NCI-H460 (cell line): ENCODE measurements at regions not wholly inside any gene's neighbourhood (a gene's known extent, or its start where the extent isn't known, plus 50 kb on each side); places are given as distances from the start of the nearest gene placed in this dataset.

ENCODE experiments used
- DNase-seq: peaks from one replicate; pipeline ENCODE4 v3.0.0-alpha.2; 2016; ENCODE audit warnings: low read depth; ENCODE audit errors: extremely low read depth

DNA sequence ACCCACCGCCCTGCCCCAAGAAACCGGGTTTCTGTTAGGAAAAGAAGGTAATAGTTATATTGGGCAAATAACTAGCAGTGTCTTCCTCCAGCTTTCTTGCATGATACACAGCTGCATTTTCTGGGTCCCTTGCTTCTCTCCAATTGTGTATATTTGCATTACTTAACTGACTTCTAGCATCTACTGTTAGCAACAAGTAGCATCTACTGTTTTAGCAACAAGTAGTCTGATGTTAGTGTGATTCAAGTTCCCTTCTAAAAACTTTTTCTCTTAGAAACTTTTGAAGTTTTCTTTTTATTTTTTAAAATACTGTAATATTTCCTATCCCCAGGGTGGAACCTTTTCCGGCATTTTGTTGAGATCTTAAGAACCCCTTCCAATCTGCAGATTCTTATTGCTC is 221.2 kb downstream of the CLIC5 start:
- DNase-seq = no peak

DNA sequence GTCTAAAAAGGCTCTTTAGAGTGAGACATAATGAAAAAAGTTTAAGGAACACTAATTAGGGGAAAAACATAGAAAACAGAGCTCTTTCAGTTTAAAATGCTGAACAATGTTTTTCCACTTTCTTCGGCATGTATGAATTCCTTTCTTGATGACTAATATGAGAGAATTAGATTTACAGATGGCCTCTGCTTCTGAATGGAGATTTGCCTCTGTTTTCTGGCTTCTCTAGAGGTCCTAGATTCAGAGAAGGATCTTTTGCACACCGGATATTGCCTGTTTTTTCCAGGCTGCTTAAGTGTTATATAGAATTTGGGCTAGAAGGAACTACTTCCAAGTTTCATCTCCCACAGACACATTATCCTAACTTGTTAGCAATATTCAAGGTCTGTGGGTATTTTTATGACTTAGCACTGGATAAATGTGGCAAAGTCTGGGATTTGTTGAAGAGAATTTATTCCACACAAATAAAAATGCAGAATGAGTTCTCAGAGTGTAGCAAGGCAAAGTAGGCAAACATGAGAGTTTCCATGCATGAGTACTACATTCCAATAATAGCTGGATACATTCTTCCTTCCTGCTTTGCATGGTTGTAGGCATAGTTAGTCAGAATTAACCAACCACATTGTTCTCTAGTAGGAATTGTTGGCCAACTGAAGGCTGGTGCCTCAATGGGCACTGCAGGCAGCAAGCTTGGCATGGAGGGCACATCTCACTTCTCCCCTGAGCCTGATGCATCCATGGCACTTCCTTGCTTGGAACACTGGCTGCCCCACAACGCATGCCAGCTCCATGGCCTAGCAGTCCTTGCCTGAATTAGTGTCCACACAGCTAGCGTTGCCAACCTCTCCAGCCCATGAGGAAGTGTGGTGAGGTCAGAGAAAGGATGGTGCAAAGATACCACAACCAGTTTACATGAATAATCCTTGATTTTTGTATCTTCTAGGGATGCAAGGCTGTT is 224.2 kb downstream of the CLIC5 start:
- no peak for DNase-seq

DNA sequence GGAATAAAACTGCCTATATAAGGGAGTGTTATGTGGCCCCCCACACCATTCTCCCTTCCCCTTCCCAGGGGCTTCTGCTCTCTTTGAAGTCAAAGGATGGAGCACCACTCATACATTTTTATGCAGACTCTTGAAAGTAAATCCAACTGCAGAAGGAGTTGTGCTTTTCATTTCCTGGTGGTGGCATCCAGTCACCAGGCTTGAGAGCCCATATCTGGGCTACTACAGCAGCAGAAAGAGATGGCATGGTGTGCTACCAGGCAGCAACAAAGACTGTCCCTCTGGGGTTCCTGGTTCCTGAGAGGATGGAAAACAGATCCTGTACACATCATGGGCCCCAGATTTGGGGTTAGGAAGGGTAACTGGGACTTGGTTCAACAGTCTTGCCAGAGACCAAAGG is 226.4 kb downstream of the CLIC5 start:
- no peak for DNase-seq

DNA sequence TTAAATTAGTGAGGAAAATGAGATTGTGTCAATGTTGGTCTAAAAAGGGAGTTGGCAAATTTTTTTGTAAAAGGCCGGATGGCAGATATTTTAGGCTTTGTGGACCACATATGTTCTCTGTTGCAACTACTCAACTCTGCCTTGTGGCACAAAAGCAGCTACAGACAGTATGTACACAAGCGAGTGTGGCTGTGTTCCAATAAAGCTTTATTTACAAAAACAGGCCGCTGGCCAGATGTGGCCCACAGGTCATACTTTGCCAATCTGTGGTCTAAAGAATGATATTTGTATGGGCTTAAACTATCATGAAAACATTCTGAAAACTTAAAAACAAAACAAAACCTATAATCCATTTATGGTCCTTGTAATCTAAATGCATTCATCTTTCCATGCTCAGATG is 228.3 kb downstream of the CLIC5 start:
- no peak for DNase-seq

DNA sequence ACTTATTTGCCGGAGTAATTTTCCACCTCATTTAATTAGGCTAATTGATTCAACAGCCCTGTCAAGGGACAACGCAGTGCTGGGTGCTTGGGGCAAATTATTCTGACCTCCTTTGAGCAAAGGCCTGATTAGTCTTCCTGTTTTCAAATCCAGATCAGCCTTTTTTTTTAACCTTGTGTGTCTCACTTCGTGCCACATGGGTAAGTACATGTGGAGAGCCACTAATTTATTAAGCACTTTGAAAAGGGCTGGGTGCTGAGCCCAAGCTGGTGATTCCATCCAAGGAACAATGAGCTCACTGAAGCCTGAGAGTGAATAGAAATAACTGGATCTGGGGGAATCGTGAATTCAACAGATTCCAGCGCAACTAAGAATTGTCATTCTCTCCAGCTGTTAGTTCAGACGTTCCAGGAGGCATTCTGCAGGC is 229.3 kb downstream of the CLIC5 start:
- DNase-seq = no peak

DNA sequence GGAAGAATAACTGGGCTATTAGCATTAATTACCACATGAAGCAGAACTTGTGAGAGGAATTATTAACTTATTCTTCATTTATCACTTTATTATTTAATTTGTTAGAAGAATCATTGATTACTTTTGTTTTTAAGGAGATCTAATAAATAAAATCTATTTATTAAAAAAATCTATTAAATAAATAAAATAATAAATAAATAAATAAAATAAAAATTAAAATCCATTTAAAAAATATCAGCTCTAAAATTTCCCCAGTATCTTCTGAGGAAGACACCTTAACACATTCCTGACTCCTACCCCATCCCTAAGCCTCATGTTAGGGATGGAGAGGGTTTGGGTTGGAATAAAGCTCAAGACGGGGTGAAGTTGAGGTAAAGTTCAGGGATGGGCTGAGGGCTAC is 231.4 kb downstream of the CLIC5 start:
- no peak for DNase-seq

DNA sequence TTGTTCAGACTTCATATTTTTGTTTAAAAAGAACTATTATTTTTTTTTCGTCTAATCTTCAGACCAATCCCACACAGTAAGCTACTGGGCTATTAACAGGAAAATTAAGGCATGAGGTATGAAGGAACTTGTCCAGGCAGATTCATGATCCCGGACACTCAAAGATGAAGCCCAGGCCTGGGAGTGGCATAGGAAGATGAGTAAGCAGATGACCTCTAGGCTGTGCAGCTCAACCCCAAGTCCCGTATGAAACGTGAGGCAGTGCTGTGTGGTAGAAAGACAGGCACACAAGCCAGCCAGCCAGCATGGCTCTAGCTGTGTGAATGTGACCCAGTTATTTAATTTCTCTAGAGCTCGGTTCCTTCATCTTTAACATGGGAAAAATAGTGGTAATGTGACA is 231.9 kb downstream of the CLIC5 start:
- DNase-seq = no peak

DNA sequence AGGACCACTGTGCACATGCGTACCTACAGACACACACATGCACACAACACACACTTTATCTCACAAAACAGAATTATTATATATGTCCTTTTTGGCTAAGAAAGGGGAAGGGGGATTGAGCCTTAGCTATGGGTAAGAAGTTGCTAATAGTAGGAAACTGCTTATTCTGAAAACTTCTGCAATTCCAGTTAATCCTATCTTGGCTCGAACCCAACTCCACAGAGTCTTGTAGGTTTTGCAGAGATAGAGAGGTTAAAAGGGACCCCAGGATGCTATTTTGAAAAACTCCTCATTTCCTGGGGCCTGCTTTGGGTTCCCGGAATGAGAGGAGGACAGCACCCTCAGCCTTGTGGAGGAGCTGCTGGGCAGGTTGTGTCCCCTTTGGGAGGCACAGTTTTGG is 233.8 kb downstream of the CLIC5 start:
- no peak for DNase-seq

DNA sequence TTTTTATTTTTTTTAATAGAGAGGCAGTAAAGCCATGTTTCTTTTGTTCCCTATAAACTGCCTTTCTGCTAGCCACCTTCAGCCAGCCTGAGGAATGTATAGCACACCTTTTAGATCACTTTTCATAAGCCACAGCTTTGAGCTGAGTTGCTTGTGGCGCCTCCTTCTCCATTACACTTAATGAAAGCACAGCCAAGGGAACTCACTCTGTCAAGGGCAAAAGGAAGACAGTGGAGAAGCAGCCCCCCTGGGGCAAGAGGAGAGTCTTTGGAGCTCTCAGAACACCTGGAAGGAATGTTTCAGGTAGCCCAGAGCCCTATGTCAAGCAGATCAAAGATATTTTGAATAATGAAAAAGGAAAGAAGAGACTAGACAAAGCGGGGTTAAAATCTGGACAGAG is 235.1 kb downstream of the CLIC5 start:
- DNase-seq = no peak

DNA sequence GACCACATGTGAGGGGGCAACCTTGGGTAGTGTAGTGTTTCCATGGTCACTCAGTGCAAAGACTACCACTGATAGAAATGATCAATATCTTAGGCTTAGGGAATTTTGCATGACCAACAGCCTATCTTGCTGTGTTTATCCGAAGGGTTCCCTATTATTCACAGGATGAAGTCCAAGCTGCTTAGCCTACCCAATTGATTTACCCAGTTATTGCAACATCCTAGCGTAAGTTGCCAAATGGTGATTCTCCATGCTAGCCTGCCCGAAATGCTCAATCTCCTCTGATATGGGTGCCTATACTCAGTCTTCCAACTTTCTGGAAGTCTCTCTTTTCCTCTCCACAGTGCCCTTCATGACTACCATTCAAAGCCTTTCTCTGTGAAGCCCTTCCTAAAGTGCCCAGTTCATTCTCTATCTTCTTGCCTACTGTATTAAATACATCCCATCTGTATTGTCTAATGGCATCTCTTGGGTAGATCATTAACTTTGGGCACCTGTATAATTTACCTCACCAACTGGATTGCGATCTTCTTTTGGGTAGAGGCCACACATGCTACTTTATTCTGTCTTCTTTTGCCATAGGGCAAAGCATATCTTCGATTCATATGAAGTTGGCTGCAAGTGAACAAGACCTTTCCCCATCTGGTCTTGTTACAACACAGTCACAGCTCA is 240.5 kb downstream of the CLIC5 start:
- DNase-seq = no peak

DNA sequence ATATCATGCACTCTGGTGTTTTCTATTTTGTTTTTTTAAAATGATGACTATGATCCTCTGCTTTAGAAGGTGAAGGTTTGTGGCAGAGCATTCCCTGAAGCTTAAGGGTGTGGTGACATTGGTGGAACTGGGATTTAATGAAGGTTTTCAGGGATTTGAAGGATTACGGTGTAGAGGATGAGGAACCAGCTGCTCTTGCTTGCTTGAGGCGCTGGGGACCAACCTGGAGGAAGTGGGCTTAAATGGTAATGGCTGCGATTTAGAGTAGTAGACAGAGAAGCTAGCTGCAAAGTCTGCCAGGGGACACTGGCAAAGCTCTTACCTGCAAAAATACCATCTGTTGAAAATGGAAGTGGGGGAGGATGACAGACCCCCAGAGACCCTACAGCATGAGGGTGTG is 241.8 kb downstream of the CLIC5 start:
- DNase-seq = no peak

DNA sequence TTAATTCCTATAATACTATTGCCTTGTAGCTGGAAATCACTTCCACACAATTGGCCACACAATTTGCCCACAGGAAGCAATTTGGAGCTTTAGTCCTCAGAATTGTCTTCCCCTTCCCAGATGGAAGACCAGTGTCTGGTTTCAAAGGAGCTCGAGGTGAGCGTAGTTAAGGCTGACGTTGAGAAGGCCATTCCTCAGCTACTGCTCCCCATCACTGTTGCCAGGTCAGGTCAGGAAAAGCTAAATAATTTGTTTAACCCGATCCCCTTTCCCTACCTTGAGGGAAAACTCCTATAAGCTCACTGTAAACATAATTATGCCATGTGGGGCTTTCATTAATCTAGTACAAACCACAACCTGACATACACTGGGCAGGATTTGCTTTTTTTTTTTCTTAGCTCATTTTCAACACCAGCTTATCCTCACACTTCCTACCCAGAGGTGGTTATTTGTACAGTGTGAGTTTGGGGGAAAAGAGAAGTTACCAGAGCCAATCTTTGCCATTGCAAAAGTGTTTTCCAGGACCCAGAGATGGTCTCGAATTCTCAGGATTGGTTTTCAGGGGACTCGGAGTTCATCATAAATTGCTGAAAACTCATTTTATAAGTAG is 242.7 kb downstream of the CLIC5 start:
- no peak for DNase-seq

DNA sequence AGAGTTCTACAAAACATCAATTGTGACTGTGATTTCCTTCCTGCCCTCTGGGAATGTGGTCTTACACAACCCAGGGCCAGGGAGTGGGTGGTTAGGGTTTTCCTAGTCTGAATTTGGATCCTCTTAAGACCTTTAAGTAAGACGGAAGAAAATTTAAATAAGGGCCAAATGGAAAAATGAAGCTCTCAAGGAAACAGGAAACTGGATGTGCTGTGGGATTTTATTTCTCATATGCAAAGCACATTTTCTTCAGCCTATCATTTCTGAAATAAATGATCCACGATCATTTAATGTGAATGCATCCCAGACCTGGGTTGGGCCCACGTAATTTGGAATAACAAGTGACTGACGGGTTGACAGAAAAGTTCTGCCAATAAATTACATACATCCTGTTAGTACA is 243.6 kb downstream of the CLIC5 start:
- no peak for DNase-seq

DNA sequence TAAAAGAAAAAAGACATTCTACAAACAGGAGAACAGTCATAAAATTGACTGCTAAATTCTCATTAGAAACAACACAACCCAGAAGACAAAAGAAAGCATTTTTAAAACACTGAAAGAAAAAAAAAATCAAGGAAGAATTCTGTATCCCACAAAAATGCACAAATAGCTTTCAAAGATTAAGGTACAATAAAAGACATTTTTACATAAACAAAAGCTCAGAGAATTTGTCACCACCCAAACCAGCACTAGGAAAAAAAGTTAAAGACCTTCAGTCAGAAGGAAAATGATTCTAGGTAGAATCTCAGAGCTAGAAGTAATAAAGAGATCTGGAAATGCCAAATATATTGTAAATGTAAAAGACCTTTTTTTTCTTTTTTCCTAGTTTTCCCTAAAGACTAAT is 252.4 kb downstream of the CLIC5 start:
- no peak for DNase-seq

DNA sequence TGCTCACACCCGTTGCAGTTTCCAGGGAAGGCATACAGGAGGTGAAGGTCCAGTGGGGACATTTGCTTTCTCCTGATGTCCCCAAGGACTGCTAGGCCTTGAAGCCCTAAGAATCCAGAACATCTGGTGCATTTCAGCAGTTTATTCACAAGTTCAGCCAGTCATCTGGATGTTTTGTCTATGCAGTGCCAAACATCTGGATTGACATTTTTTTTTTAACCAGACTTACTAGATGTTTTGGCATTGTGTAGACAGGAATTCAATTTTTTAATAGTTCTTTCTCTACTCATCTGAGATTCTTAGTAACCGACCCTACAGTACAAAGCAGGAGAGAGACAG is 256.2 kb downstream of the CLIC5 start:
- DNase-seq = no peak

DNA sequence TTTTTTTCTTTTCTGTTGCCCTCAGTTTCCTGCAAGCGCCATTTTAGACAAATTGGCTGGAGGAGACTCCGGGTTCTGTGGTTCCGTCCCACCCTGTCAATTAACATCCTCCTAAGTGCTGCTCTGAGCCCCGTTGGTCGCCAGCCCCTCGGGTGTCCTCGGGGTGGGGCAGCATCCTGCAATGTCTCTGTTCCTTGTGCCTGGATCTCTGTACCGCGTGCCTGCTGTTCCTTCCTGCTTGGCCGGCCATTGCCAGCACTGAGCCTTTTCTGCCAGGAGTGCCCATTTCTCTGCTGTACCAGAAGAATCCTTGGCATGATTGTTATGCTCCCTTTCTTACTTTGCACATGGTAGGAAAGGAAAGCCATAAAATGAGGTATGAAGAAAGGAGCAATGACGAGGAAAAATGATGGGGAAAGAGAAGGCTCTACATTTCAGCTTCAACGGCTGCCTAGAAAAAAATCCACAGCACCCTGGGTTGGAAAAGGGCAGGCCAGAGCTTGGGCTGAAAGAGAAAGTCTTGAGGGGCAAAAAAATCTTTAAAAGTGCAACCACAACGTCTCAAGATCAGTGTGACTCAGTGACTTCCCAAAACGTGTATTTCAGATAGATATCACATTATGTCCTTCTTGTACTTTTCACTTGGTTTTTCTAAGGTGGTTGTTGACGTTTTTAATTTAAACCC is 256.7 kb downstream of the CLIC5 start:
- DNase-seq = no peak

DNA sequence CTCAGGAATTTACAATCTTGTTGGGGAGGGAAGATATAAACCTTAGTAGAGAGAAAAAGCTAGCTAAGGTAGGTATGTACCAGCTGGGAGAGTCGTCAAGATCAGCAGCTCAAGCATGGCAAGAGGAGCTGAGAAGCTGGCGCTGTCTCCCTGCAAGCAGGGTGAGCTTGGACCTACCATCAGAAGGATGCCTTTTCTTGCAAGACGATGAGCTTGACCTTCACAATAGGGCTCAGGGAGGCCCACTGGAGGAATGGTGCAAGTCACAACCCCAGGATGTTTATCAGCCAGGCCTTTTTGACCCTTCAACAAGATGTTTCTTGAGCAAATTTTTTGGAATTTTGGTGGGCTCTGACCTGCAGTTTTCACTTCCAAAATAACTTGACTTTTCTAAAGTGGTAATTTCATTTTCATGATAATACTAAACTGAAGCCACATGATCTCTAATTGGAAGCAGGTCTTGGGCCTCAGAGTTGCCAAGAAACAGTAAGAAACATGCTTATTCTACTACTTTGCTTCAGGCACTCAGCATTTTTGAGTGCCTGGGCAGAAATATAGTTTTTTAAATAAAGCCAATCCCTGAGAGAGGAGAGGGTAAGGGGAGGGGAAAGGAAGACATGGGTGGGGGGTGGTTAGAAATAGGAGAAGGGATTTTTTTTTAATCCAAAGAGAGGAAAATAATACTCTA is 258.1 kb downstream of the CLIC5 start:
- DNase-seq = no peak

DNA sequence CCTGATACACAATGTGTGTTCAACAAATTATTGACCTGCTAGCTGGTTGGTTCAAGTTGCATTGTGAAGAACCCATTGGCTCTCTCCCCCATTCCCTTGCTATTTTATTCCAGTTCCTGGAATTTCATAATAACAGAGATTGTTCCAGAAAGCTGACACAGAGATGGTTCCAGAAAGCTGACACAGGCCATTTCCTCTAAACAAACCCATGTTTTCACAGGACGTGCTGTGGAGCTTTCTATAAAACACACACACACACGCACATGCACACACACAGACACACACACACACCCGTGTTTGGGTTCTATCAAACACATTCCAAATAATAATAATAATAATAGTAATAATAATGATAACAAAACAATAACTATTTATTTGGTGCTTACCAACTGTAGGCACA is 259.1 kb downstream of the CLIC5 start:
- no peak for DNase-seq

DNA sequence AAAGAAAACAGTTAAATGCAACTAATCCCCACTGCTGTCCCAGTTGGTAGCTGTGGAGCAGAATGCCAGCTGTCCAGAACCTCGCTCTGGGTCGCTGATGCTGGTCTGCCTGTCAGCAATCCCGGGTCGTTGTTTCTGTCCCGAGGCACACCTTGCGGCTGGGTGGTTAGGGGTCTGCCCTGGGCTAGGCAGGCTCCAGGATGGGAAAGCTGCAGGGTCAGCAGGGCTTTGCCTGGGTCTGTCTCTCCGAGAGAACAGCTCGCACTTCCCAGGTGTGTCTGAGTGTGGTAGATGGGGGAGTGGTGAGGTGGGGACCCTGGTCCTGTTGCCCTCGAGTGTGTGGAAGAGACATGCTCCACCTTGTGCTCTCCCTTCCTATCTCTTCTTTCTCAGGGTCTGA is 261.2 kb downstream of the CLIC5 start:
- DNase-seq = no peak

DNA sequence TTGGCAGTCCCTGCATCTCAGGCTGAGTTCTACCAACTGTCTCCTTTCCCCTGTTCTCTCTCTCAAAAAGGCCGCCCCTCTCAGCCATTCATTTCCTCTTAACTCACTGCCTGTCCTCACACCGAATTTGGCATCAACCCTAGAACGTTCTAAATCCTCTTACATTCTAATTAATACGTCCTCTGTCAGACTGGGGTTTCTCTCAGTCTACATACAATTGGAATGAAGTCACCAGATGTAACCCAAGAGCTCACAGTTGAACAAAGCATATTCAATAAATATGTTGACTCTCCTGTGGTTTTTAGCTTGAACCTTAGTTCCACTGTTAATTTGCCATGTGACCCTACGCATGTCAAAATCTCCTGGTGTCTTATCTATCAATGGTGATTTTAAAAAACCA is 269.6 kb downstream of the CLIC5 start:
- DNase-seq = no peak
